Astrocyte (in vitro differentiated cells and primary cell): ENCODE measurements at regions not wholly inside any gene's neighbourhood (a gene's known extent, or its start where the extent isn't known, plus 50 kb on each side); places are given as distances from the start of the nearest gene placed in this dataset.
A peak's percentile ranks its signal among the peaks of the same experiment; 100 is the strongest.

Experiments used
- DNase-seq: peaks from one replicate; pipeline ENCODE4 v3.0.0-alpha.2; 2010; ENCODE audit warnings: low read depth
- FAIRE-seq: peaks from 2 replicates; lab custom pipeline; 2011; peaks lifted over from hg19 to GRCh38; lab: Jason Lieb, UNC
- H2AFZ ChIP-seq: 2 replicates; pipeline ENCODE4 v1.6.0; 2012; ENCODE audit warnings: low read depth, low read length, inconsistent platforms
- H3K27ac ChIP-seq: 2 replicates; pipeline ENCODE4 v1.5.1; 2011; ENCODE audit warnings: low read depth, low read length, inconsistent platforms
- H3K27me3 ChIP-seq: 2 replicates; pipeline ENCODE4 v1.6.0; 2011; ENCODE audit warnings: low read length, inconsistent platforms; ENCODE audit not compliant: insufficient read depth
- H3K36me3 ChIP-seq: 2 replicates; pipeline ENCODE4 v1.5.1; 2011; ENCODE audit warnings: low read length, inconsistent platforms; ENCODE audit not compliant: insufficient read depth
- H3K4me1 ChIP-seq: 2 replicates; pipeline ENCODE4 v1.5.1; 2011; ENCODE audit warnings: low read length, inconsistent platforms; ENCODE audit not compliant: insufficient read depth
- H3K4me2 ChIP-seq: 2 replicates; pipeline ENCODE4 v1.6.0; 2012; ENCODE audit warnings: low read length, inconsistent platforms
- H3K4me3 ChIP-seq: 2 replicates; pipeline ENCODE4 v1.5.1; 2011; ENCODE audit warnings: low read depth, mild to moderate bottlenecking, low read length, inconsistent platforms; ENCODE audit not compliant: insufficient read depth
- H3K79me2 ChIP-seq: 2 replicates; pipeline ENCODE4 v1.6.0; 2012; ENCODE audit warnings: mild to moderate bottlenecking, low read length, inconsistent platforms; ENCODE audit not compliant: insufficient read depth
- H3K9ac ChIP-seq: 2 replicates; pipeline ENCODE4 v1.6.0; 2012; ENCODE audit warnings: mild to moderate bottlenecking, low read length, inconsistent platforms
- H3K9me3 ChIP-seq: 2 replicates; pipeline ENCODE4 v1.5.1; 2012; ENCODE audit warnings: low read depth, mild to moderate bottlenecking, low read length, inconsistent platforms; ENCODE audit not compliant: insufficient read depth
- H4K20me1 ChIP-seq: 2 replicates; pipeline ENCODE4 v1.6.0; 2012; ENCODE audit warnings: low read length, inconsistent platforms; ENCODE audit not compliant: insufficient read depth
- H3K27ac Mint-ChIP-seq: one replicate; pipeline ENCODE4 v1.8.0; 2021; ENCODE audit warnings: mild to moderate bottlenecking, mixed read lengths; ENCODE audit not compliant: unreplicated experiment
- H3K27me3 Mint-ChIP-seq: one replicate; pipeline ENCODE4 v1.8.0; 2021; ENCODE audit warnings: low read depth, mixed read lengths; ENCODE audit not compliant: unreplicated experiment
- H3K36me3 Mint-ChIP-seq: one replicate; pipeline ENCODE4 v1.8.0; 2021; ENCODE audit warnings: low read depth, mixed read lengths; ENCODE audit not compliant: unreplicated experiment
- H3K4me1 Mint-ChIP-seq: one replicate; pipeline ENCODE4 v1.8.0; 2021; ENCODE audit warnings: low read depth, mixed read lengths; ENCODE audit not compliant: unreplicated experiment
- H3K4me3 Mint-ChIP-seq: one replicate; pipeline ENCODE4 v1.8.0; 2021; ENCODE audit warnings: mild to moderate bottlenecking, moderate library complexity, mixed read lengths; ENCODE audit not compliant: unreplicated experiment
- H3K9me3 Mint-ChIP-seq: one replicate; pipeline ENCODE4 v1.8.0; 2021; ENCODE audit warnings: mild to moderate bottlenecking, mixed read lengths; ENCODE audit not compliant: unreplicated experiment
- EZH2 ChIP-seq: IDR thresholded peaks from 2 replicates; pipeline ENCODE4 v1.6.1; 2012; ENCODE audit warnings: mild to moderate bottlenecking, low read length, inconsistent platforms; ENCODE audit not compliant: insufficient read depth
- TF ChIP-seq, protein P1 (sequence below): IDR thresholded peaks from 2 replicates; pipeline ENCODE4 v1.5.1; 2011; ENCODE audit warnings: low read depth, mild to moderate bottlenecking, inconsistent platforms, low read length, moderate library complexity; ENCODE audit not compliant: insufficient read depth

DNA sequence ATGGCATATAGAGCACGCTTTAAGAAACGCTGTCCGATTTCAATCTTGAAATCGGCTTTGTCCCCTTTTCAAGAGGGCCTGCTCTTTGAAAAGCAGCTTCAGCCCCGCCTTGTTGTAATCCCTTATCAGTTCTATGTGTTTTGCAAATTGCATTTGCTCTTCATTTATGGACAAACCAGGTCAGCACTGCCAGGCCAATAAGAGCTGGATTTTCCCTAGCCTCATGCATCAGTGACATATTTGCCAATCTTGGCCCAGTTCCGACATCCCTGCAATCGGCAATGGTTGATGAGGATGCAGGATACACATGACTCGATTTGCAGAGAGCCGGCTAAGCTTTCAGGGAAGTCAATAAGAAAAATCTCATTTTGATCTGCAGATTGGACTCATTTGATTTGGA, 529.1 kb upstream of the CLINT1 start:
- no peaks in the 10 kb centered on the region for H3K9me3 ChIP-seq
- H3K4me3 ChIP-seq = no peak overlapping the region
- H3K27me3 ChIP-seq = no peaks in the 10 kb centered on the region
- H3K27ac ChIP-seq = no peak overlapping the region
- no peak for TF ChIP-seq EZH2
- TF ChIP-seq, protein P1, sequence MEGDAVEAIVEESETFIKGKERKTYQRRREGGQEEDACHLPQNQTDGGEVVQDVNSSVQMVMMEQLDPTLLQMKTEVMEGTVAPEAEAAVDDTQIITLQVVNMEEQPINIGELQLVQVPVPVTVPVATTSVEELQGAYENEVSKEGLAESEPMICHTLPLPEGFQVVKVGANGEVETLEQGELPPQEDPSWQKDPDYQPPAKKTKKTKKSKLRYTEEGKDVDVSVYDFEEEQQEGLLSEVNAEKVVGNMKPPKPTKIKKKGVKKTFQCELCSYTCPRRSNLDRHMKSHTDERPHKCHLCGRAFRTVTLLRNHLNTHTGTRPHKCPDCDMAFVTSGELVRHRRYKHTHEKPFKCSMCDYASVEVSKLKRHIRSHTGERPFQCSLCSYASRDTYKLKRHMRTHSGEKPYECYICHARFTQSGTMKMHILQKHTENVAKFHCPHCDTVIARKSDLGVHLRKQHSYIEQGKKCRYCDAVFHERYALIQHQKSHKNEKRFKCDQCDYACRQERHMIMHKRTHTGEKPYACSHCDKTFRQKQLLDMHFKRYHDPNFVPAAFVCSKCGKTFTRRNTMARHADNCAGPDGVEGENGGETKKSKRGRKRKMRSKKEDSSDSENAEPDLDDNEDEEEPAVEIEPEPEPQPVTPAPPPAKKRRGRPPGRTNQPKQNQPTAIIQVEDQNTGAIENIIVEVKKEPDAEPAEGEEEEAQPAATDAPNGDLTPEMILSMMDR = no peak
- H3K9ac ChIP-seq = no peak overlapping the region
- peaks cover 2% of the 10 kb centered on the region for H3K9me3 Mint-ChIP-seq
- H3K4me2 ChIP-seq = no peak overlapping the region
- H3K27ac Mint-ChIP-seq = no peak overlapping the region
- DNase-seq = no peak
- no peak overlapping the region for H2AFZ ChIP-seq
- H3K4me3 Mint-ChIP-seq = no peak overlapping the region
- no peaks in the 10 kb centered on the region for H3K36me3 ChIP-seq
- no peak for FAIRE-seq
- peaks cover 39% of the 10 kb centered on the region for H3K4me1 ChIP-seq
- no peaks in the 10 kb centered on the region for H3K36me3 Mint-ChIP-seq
- no peaks in the 10 kb centered on the region for H4K20me1 ChIP-seq
- H3K4me1 Mint-ChIP-seq = peaks cover 42% of the 10 kb centered on the region
- no peaks in the 10 kb centered on the region for H3K79me2 ChIP-seq
- H3K27me3 Mint-ChIP-seq = no peaks in the 10 kb centered on the region

DNA sequence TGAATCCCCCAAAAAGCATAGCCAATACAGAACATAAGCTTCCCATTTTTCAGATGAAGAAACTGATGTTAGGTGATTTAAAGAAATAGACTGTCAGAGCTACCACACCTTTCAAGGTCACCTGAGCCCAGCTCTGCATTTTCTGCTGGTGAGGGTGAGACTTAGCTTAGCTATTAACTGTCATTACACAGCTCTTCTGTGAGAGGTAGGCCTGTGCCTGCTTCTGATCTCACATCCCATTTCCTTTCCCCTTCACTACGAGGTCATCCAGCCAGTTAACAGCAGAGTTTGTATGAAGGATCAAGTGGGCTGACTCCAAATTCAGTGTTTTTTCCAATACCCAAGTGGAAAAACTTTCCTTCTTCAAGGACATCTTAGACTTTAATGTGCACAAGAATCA, 528.6 kb upstream of the CLINT1 start:
- Mint-ChIP-seq H3K27ac (no peak overlapping the region), H3K36me3 (no peaks in the 10 kb centered on the region), H3K4me1 (peaks cover 44% of the 10 kb centered on the region), H3K27me3 (no peaks in the 10 kb centered on the region), H3K9me3 (peaks cover 2% of the 10 kb centered on the region), H3K4me3 (no peak overlapping the region)
- H3K79me2 ChIP-seq = no peaks in the 10 kb centered on the region
- H3K9me3 ChIP-seq = no peaks in the 10 kb centered on the region
- no peaks in the 10 kb centered on the region for H4K20me1 ChIP-seq
- H3K27ac ChIP-seq = no peak overlapping the region
- peaks cover 44% of the 10 kb centered on the region for H3K4me1 ChIP-seq
- H3K27me3 ChIP-seq = no peaks in the 10 kb centered on the region
- no peak overlapping the region for H2AFZ ChIP-seq
- H3K4me3 ChIP-seq = no peak overlapping the region
- FAIRE-seq (no peak), DNase-seq (no peak)
- H3K9ac ChIP-seq = no peak overlapping the region
- H3K36me3 ChIP-seq = no peaks in the 10 kb centered on the region
- H3K4me2 ChIP-seq = no peak overlapping the region
- TF ChIP-seq, protein P1 = no peak
- TF ChIP-seq EZH2 = no peak

DNA sequence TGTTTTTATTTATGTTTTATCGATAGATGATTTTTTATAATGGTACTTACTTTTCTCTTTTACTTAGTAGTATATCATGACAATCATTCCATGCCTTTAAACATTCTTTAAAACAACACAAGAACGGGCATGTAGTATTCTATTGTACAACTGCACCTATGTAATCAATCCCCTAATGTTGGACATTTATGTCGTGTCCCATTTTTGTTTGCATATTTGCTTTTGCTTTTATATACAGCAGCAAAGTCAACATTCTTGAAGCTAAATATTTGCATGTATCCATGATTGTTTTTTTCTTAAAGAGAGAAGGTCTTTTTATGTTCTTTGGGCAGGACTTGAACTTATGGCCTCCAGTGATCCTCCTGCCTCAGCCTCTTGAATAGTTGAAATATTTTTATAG, 527.0 kb upstream of the CLINT1 start:
- Histone ChIP-seq H3K27me3 (no peaks in the 10 kb centered on the region), H3K79me2 (no peaks in the 10 kb centered on the region), H3K4me1 (peaks cover 55% of the 10 kb centered on the region), H3K27ac (peak overlapping the region; percentile 84), H3K36me3 (no peaks in the 10 kb centered on the region), H2AFZ (no peak overlapping the region), H4K20me1 (no peaks in the 10 kb centered on the region), H3K4me2 (peak overlapping the region; percentile 55), H3K9me3 (no peaks in the 10 kb centered on the region), H3K9ac (peak overlapping the region; percentile 59), H3K4me3 (no peak overlapping the region)
- FAIRE-seq = no peak
- peaks cover 51% of the 10 kb centered on the region for H3K4me1 Mint-ChIP-seq
- no peaks in the 10 kb centered on the region for H3K27me3 Mint-ChIP-seq
- H3K27ac Mint-ChIP-seq = peak overlapping the region; percentile 95
- H3K4me3 Mint-ChIP-seq = no peak overlapping the region
- TF ChIP-seq, protein P1 = no peak
- no peak for TF ChIP-seq EZH2
- H3K36me3 Mint-ChIP-seq = no peaks in the 10 kb centered on the region
- no peak for DNase-seq
- H3K9me3 Mint-ChIP-seq = peaks cover 2% of the 10 kb centered on the region
